Calu3 (cell line): ENCODE measurements at regions not wholly inside any gene's neighbourhood (a gene's known extent, or its start where the extent isn't known, plus 50 kb on each side); places are given as distances from the start of the nearest gene placed in this dataset.
A peak's percentile ranks its signal among the peaks of the same experiment; 100 is the strongest.

Experiments
- BruUV-seq: library from RNA; stranded (reverse); fragments of 400-500 nt; replicated peaks from 2 replicates; lab custom pipeline; 2021; lab: Mats Ljungman, UMichigan
- CTCF ChIA-PET: fragments of 300-600 bp; sonication (Branson Sonifier 250); formaldehyde crosslinking; loops from one replicate; lab custom pipeline; 2022; ENCODE audit warnings: antibody characterized with exemption; lab: Charles Lee
- DNase-seq: peaks from one replicate; pipeline ENCODE4 v3.0.0; 2022
- H3K27ac Mint-ChIP-seq: one replicate; pipeline ENCODE4 v1.8.0; 2022; ENCODE audit warnings: mixed read lengths; ENCODE audit not compliant: unreplicated experiment
- H3K27me3 Mint-ChIP-seq: one replicate; pipeline ENCODE4 v1.8.0; 2022; ENCODE audit warnings: mixed read lengths; ENCODE audit not compliant: unreplicated experiment
- H3K36me3 Mint-ChIP-seq: one replicate; pipeline ENCODE4 v1.8.0; 2022; ENCODE audit warnings: mild to moderate bottlenecking, moderate library complexity, mixed read lengths; ENCODE audit not compliant: insufficient read depth, unreplicated experiment
- H3K4me1 Mint-ChIP-seq: one replicate; pipeline ENCODE4 v1.8.0; 2022; ENCODE audit warnings: mild to moderate bottlenecking, low read depth, mixed read lengths; ENCODE audit not compliant: unreplicated experiment
- H3K4me3 Mint-ChIP-seq: one replicate; pipeline ENCODE4 v1.8.0; 2022; ENCODE audit warnings: mild to moderate bottlenecking, low read depth, moderate library complexity, mixed read lengths; ENCODE audit not compliant: unreplicated experiment
- H3K9me3 Mint-ChIP-seq: one replicate; pipeline ENCODE4 v1.8.0; 2022; ENCODE audit warnings: low read depth, mixed read lengths; ENCODE audit not compliant: unreplicated experiment
- intact Hi-C: fragments of 100-400 bp; cut with micrococcal nuclease; formaldehyde crosslinking; loops from one replicate; pipeline ENCODE4 v1.10.0; 2022; ENCODE audit not compliant: unreplicated experiment
- TF ChIP-seq, protein P1 (sequence below): fragments of 200-600 bp; IDR thresholded peaks from one replicate; pipeline ENCODE4 v1.8.0; 2022; ENCODE audit warnings: antibody characterized with exemption; ENCODE audit not compliant: unreplicated experiment

DNA sequence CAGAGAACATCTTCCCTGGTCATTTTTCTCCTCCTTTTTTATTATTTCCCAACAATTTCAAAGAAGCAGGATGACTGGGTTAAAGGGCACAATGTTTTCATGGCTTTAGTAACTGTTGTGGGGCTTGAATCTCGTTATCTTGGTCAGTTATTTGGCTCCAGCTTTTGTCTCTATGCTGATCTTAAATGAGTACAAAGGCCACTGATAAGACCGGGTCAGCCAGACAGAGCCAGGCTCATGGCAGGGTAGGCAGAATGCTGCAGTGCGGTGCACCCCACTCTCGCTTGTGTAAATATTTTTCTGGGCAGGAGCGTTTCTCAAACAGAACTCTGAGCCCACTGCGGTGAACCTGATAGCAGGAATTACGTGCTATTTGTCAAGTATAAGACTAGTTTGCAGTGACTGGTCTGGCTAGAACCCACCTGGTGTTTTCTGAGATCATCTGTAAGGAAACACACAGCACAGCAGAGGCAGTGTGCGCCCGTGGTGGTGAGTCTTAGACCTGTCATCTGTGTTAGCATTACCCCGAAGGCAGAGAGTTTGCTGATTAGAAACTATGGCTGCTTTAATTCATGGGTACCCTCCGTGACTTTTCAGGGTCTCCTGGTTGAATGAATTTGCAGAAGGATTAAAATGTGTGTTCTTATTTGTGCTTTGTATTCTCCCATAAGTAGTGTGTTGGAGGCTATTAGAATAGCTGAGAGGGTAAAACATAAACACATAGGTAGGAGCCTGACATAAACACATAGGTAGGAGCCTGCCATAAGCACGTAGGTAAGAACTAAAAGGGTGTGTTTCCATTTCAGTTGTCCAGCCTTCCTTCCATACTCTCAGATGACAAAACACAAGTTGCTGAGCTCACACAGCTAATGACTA is 158.6 kb upstream of the DMRT1 start:
- Mint-ChIP-seq H3K4me1 (peaks cover 8% of the 10 kb centered on the region), H3K4me3 (no peak overlapping the region), H3K27me3 (no peaks in the 10 kb centered on the region), H3K27ac (no peak overlapping the region), H3K9me3 (no peaks in the 10 kb centered on the region), H3K36me3 (no peaks in the 10 kb centered on the region)
- TF ChIP-seq, protein P1, sequence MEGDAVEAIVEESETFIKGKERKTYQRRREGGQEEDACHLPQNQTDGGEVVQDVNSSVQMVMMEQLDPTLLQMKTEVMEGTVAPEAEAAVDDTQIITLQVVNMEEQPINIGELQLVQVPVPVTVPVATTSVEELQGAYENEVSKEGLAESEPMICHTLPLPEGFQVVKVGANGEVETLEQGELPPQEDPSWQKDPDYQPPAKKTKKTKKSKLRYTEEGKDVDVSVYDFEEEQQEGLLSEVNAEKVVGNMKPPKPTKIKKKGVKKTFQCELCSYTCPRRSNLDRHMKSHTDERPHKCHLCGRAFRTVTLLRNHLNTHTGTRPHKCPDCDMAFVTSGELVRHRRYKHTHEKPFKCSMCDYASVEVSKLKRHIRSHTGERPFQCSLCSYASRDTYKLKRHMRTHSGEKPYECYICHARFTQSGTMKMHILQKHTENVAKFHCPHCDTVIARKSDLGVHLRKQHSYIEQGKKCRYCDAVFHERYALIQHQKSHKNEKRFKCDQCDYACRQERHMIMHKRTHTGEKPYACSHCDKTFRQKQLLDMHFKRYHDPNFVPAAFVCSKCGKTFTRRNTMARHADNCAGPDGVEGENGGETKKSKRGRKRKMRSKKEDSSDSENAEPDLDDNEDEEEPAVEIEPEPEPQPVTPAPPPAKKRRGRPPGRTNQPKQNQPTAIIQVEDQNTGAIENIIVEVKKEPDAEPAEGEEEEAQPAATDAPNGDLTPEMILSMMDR, result no peak
- CTCF ChIA-PET, result interaction anchor here (0.9 to 1.2 kb wide), 2 partner anchors 10 kb away, joined by 3 read pairs; no protein-coding TSS in a partner anchor
- intact Hi-C loops, result no loop called here
- peak; percentile 9 for DNase-seq
- no TSS peak for BruUV-seq

DNA sequence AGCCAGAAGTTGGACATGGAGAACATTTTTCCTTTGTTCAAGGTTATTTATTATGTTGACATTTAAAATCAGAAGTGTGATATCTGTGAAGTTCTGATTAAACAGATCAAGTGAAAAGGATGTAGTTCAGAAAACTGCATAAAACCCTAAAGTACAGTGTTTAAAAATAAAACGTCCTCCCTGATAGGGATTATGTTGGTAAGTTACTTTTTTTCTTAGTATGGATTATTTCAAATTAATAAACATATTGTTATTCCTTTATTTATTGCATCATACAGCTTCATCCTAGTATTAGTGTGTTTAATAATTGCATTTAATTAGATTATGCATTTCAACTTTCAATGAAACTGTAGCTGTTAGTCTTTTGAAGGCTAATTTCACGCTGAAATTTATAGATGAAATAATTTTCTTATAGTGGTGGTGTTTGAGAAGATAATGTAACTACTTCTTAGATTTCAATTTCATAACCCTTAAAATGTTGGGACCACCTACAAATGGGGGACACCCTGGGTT is 157.9 kb upstream of the DMRT1 start:
- BruUV-seq, result no TSS peak
- no peak overlapping the region for H3K27ac Mint-ChIP-seq
- intact Hi-C loops, result no loop called here
- H3K9me3 Mint-ChIP-seq, result no peaks in the 10 kb centered on the region
- CTCF ChIA-PET, result interaction anchor here (0.9 to 1.2 kb wide), 2 partner anchors 9 to 11 kb away, joined by 3 read pairs; no protein-coding TSS in a partner anchor
- H3K4me1 Mint-ChIP-seq, result peaks cover 8% of the 10 kb centered on the region
- no peaks in the 10 kb centered on the region for H3K27me3 Mint-ChIP-seq
- DNase-seq, result no peak
- H3K36me3 Mint-ChIP-seq, result no peaks in the 10 kb centered on the region
- H3K4me3 Mint-ChIP-seq, result no peak overlapping the region
- TF ChIP-seq, protein P1, result no peak

DNA sequence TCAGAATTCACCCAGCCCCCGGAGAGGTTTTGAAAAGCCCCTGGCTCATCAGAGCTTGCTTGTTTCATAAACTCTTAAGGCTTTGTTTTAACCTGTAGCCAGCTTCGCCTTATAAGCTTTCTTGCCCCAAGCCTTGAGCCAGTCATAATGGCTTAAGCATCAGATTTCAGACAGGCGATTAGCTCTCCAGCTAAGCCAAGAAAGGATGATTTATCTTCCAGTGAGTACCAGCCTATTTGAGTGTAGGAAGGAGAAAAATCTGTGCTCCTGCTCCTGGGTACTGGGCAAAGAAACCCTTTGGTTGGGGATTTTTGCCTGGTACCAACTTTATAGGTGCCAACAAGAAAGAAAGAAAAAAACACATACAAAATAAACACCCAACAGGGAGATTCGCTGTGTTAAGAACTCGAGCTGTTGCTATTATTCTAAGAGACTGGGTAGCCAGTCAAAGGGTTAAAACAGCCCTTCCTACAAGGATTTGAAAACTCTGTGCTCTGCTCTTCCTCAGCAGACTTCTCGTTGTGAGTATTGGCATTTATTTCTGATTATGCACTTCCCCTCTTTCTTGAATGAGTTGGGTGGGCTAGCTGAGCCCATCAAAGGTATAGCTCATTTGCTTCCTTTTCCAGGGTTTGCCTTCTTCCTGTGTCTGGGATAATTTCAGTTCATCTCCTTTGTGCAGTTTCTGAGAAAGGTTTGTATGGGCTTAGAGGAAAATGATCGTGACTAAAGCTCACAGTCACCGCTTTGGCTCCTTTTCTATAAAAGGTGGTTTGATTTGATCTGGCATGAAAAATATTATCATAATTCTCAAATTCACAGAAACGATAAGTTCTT is 157.2 kb upstream of the DMRT1 start:
- TF ChIP-seq, protein P1, result no peak
- intact Hi-C loops, result no loop called here
- Mint-ChIP-seq H3K4me3 (no peak overlapping the region), H3K4me1 (peaks cover 8% of the 10 kb centered on the region), H3K36me3 (no peaks in the 10 kb centered on the region), H3K9me3 (no peaks in the 10 kb centered on the region), H3K27me3 (no peaks in the 10 kb centered on the region), H3K27ac (no peak overlapping the region)
- DNase-seq, result no peak
- BruUV-seq, result no TSS peak
- CTCF ChIA-PET, result interaction anchor here (0.9 kb wide), 1 partner anchor 9 kb away, joined by 3 read pairs; no protein-coding TSS in a partner anchor

DNA sequence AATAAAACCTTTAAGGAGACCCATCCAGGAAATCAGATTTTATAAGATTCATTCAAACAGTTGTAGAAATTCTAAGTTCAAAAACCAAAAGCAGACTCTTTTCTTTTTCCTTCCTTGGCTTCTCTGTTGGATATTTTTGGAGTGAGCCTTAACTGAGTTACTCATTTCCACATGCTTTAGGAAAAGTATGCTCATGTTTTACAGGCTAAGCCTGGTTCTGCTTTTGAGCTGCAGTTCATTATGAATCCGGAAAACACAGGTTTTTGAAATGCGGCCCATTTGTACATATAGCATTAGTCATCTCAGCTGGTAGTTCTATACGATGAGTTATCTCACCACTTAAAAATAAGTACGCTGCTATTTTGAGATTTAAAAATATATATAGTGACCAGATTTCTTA is 156.6 kb upstream of the DMRT1 start:
- Mint-ChIP-seq H3K9me3 (no peaks in the 10 kb centered on the region), H3K36me3 (no peaks in the 10 kb centered on the region), H3K27ac (no peak overlapping the region), H3K4me3 (no peak overlapping the region), H3K27me3 (no peaks in the 10 kb centered on the region), H3K4me1 (peaks cover 8% of the 10 kb centered on the region)
- CTCF ChIA-PET, result no interaction called here
- DNase-seq, result no peak
- intact Hi-C loops, result no loop called here
- TF ChIP-seq, protein P1, result no peak
- no TSS peak for BruUV-seq
